Body of pancreas (tissue), 4 donors: ENCODE measurements at regions not wholly inside any gene's neighbourhood (a gene's known extent, or its start where the extent isn't known, plus 50 kb on each side); places are given as distances from the start of the nearest gene placed in this dataset.
"Not testable (repeated sequence)": the region's sequence is repeated elsewhere in the genome, so short reads cannot be mapped to it uniquely, and the experiment has no call there.

Source experiments
- POLR2A ChIP-seq, 3 donors: fragments of 450-650 bp; IDR thresholded peaks; one replicate each; pipeline ENCODE4 v1.6.1; 2016; ENCODE audit warnings: antibody characterized with exemption in 3 of 3, mild to moderate bottlenecking in 2 of 3
- TF ChIP-seq, protein P1 (sequence below), 7 experiments: fragments of 450-650 bp in 4 of 7; fragments of 200-600 bp in 3 of 7; sonication (generic) in 3 of 7; IDR thresholded peaks; one replicate each; pipeline ENCODE4 v1.5.1; 2016 to 2019; ENCODE audit warnings: antibody characterized with exemption in 7 of 7

DNA sequence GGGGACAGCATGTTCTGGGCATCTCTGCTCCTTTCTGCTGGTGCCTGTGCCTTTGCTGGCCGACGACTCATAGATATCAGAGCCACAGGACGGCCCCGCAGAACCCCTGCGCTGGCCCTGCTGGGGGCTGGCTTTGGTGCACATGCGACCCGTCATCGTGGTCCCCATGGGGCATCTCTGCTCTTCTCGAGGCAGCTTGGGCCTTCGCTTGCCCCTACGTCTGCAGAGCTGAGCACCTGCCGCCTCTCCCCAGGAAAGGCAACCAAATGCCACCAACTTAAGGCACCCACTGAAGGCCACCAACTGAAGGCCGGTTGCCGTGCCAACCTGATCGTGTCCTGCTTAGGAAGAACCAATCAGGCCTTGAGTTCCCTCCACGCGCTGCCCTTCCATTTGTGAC lies 153.1 kb downstream of the FOXD4L6 start:
- TF ChIP-seq, protein P1, sequence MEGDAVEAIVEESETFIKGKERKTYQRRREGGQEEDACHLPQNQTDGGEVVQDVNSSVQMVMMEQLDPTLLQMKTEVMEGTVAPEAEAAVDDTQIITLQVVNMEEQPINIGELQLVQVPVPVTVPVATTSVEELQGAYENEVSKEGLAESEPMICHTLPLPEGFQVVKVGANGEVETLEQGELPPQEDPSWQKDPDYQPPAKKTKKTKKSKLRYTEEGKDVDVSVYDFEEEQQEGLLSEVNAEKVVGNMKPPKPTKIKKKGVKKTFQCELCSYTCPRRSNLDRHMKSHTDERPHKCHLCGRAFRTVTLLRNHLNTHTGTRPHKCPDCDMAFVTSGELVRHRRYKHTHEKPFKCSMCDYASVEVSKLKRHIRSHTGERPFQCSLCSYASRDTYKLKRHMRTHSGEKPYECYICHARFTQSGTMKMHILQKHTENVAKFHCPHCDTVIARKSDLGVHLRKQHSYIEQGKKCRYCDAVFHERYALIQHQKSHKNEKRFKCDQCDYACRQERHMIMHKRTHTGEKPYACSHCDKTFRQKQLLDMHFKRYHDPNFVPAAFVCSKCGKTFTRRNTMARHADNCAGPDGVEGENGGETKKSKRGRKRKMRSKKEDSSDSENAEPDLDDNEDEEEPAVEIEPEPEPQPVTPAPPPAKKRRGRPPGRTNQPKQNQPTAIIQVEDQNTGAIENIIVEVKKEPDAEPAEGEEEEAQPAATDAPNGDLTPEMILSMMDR (IDR thresholded peaks at IDR 0.05): not testable (repeated sequence)
- not testable (repeated sequence) for TF ChIP-seq POLR2A (IDR thresholded peaks at IDR 0.05)
